ENCODE measurements at regions not wholly inside any gene's neighbourhood (a gene's known extent, or its start where the extent isn't known, plus 50 kb on each side); places are given as distances from the start of the nearest gene placed in this dataset.
A peak's percentile ranks its signal among the peaks of the same experiment; 100 is the strongest.

- H3K23ac ChIP-seq (ENCODE audit: low read depth, low read length, poor library complexity): no peak overlapping the region
- H3K36me3 ChIP-seq (replicated peaks in 1 of 2; ENCODE audit: control insufficient read depth in 2 of 2, insufficient read depth in 2 of 2, low read length in 2 of 2): no peaks in the 10 kb centered on the region
- H3K27me3 ChIP-seq (ENCODE audit: control insufficient read depth in 3 of 3, insufficient read depth in 3 of 3, low read depth in 1 of 3, low read length in 3 of 3): peaks cover 0 to 16% (median 0%) of the 10 kb centered on the region in 3 experiments
- H3K4me2 ChIP-seq (ENCODE audit: insufficient read depth, low read length, poor library complexity, severe bottlenecking): no peak overlapping the region
- no peak overlapping the region for H3K4me3 ChIP-seq (ENCODE audit: low read length in 2 of 2)
- H2BK5ac ChIP-seq (ENCODE audit: low read length): no peak overlapping the region
- H2BK12ac ChIP-seq (ENCODE audit: low read length): no peak overlapping the region
- no peaks in the 10 kb centered on the region for H3K9me3 ChIP-seq (replicated peaks in 1 of 2; ENCODE audit: control insufficient read depth in 2 of 2, insufficient read depth in 1 of 2, low read depth in 1 of 2, low read length in 2 of 2)
- no peak overlapping the region for H3K18ac ChIP-seq (ENCODE audit: low read length)
- H2AFZ ChIP-seq (ENCODE audit: low read length): no peak overlapping the region
- no peak overlapping the region for H3K27ac ChIP-seq (replicated peaks; ENCODE audit: low read length)
- no peak overlapping the region for H3K9ac ChIP-seq (ENCODE audit: low read depth, low read length, poor library complexity)
- no peak for DNase-seq (ENCODE audit: low spot score)
- no CpG with 5 or more reads among the region's 5 CpGs for WGBS, 2 donors (ENCODE audit: extremely low coverage in 2 of 2, insufficient read length in 2 of 2, insufficient replicate concordance in 1 of 2)
- H2BK15ac ChIP-seq (ENCODE audit: low read length): no peak overlapping the region
- H4K91ac ChIP-seq (ENCODE audit: low read depth, low read length, poor library complexity): no peak overlapping the region
- no peak overlapping the region for H3K4ac ChIP-seq (ENCODE audit: low read length)
- no peak overlapping the region for H2AK5ac ChIP-seq (ENCODE audit: low read depth, low read length)
- no peak overlapping the region for H2BK120ac ChIP-seq (ENCODE audit: low read depth, low read length)
- no peak overlapping the region for H4K8ac ChIP-seq (ENCODE audit: low read depth, low read length)
- no peaks in the 10 kb centered on the region for H3K79me1 ChIP-seq (ENCODE audit: low read depth, low read length)
- H3K4me1 ChIP-seq (ENCODE audit: control insufficient read depth in 2 of 2, insufficient read depth in 1 of 2, low read depth in 1 of 2, low read length in 2 of 2): peaks cover 0 to 5% of the 10 kb centered on the region in 2 donors
- H3K14ac ChIP-seq (ENCODE audit: low read length): no peak overlapping the region
Observed at GRCh38 chr7:36076074-36076473, 77.0 kb upstream of the EEPD1 start.

- WGBS, 2 donors (ENCODE audit: extremely low coverage in 2 of 2, insufficient read length in 2 of 2, insufficient replicate concordance in 1 of 2): no CpG with 5 or more reads among the region's 13 CpGs
- no peak overlapping the region for H3K27ac ChIP-seq (replicated peaks; ENCODE audit: low read length)
- H3K4me1 ChIP-seq (ENCODE audit: control insufficient read depth in 2 of 2, insufficient read depth in 1 of 2, low read depth in 1 of 2, low read length in 2 of 2): peaks cover 0 to 10% of the 10 kb centered on the region in 2 donors
- no peaks in the 10 kb centered on the region for H3K79me1 ChIP-seq (ENCODE audit: low read depth, low read length)
- H3K9ac ChIP-seq (ENCODE audit: low read depth, low read length, poor library complexity): no peak overlapping the region
- H3K14ac ChIP-seq (ENCODE audit: low read length): no peak overlapping the region
- H3K18ac ChIP-seq (ENCODE audit: low read length): no peak overlapping the region
- H2BK12ac ChIP-seq (ENCODE audit: low read length): no peak overlapping the region
- no peak overlapping the region for H2AFZ ChIP-seq (ENCODE audit: low read length)
- DNase-seq (ENCODE audit: low spot score): no peak
- no peak overlapping the region for H2BK5ac ChIP-seq (ENCODE audit: low read length)
- H4K8ac ChIP-seq (ENCODE audit: low read depth, low read length): no peak overlapping the region
- H3K36me3 ChIP-seq (replicated peaks in 1 of 2; ENCODE audit: control insufficient read depth in 2 of 2, insufficient read depth in 2 of 2, low read length in 2 of 2): no peaks in the 10 kb centered on the region
- no peak overlapping the region for H3K4me3 ChIP-seq (ENCODE audit: low read length in 2 of 2)
- no peak overlapping the region for H4K91ac ChIP-seq (ENCODE audit: low read depth, low read length, poor library complexity)
- H2AK5ac ChIP-seq (ENCODE audit: low read depth, low read length): peak overlapping the region; percentile 20
- H3K4ac ChIP-seq (ENCODE audit: low read length): no peak overlapping the region
- H2BK120ac ChIP-seq (ENCODE audit: low read depth, low read length): no peak overlapping the region
- H3K4me2 ChIP-seq (ENCODE audit: insufficient read depth, low read length, poor library complexity, severe bottlenecking): no peak overlapping the region
- H2BK15ac ChIP-seq (ENCODE audit: low read length): no peak overlapping the region
- peaks cover 0 to 3% (median 0%) of the 10 kb centered on the region in 3 experiments for H3K27me3 ChIP-seq (ENCODE audit: control insufficient read depth in 3 of 3, insufficient read depth in 3 of 3, low read depth in 1 of 3, low read length in 3 of 3)
- no peak overlapping the region for H3K23ac ChIP-seq (ENCODE audit: low read depth, low read length, poor library complexity)
- no peaks in the 10 kb centered on the region for H3K9me3 ChIP-seq (replicated peaks in 1 of 2; ENCODE audit: control insufficient read depth in 2 of 2, insufficient read depth in 1 of 2, low read depth in 1 of 2, low read length in 2 of 2)
Observed at GRCh38 chr7:36078816-36079360, 74.2 kb upstream of the EEPD1 start.

GRCh38 chr7:36079446-36080025, 73.5 kb upstream of the EEPD1 start:
- Histone ChIP-seq H4K8ac (ENCODE audit: low read depth, low read length) (no peak overlapping the region), H3K4ac (ENCODE audit: low read length) (no peak overlapping the region), H3K9ac (ENCODE audit: low read depth, low read length, poor library complexity) (no peak overlapping the region), H3K4me3 (ENCODE audit: low read length in 2 of 2) (no peak overlapping the region), H3K14ac (ENCODE audit: low read length) (no peak overlapping the region), H2BK12ac (ENCODE audit: low read length) (no peak overlapping the region), H3K27ac (replicated peaks; ENCODE audit: low read length) (no peak overlapping the region), H3K36me3 (replicated peaks in 1 of 2; ENCODE audit: control insufficient read depth in 2 of 2, insufficient read depth in 2 of 2, low read length in 2 of 2) (no peaks in the 10 kb centered on the region), H2BK15ac (ENCODE audit: low read length) (no peak overlapping the region), H3K23ac (ENCODE audit: low read depth, low read length, poor library complexity) (no peak overlapping the region), H3K9me3 (replicated peaks in 1 of 2; ENCODE audit: control insufficient read depth in 2 of 2, insufficient read depth in 1 of 2, low read depth in 1 of 2, low read length in 2 of 2) (no peaks in the 10 kb centered on the region), H2AFZ (ENCODE audit: low read length) (no peak overlapping the region), H2AK5ac (ENCODE audit: low read depth, low read length) (no peak overlapping the region), H2BK5ac (ENCODE audit: low read length) (no peak overlapping the region), H3K4me1 (ENCODE audit: control insufficient read depth in 2 of 2, insufficient read depth in 1 of 2, low read depth in 1 of 2, low read length in 2 of 2) (peaks cover 0 to 8% of the 10 kb centered on the region in 2 donors), H3K79me1 (ENCODE audit: low read depth, low read length) (no peaks in the 10 kb centered on the region), H3K4me2 (ENCODE audit: insufficient read depth, low read length, poor library complexity, severe bottlenecking) (no peak overlapping the region), H2BK120ac (ENCODE audit: low read depth, low read length) (no peak overlapping the region), H3K18ac (ENCODE audit: low read length) (peak overlapping the region; percentile 18), H4K91ac (ENCODE audit: low read depth, low read length, poor library complexity) (no peak overlapping the region), H3K27me3 (ENCODE audit: control insufficient read depth in 3 of 3, insufficient read depth in 3 of 3, low read depth in 1 of 3, low read length in 3 of 3) (peaks cover 0 to 3% (median 0%) of the 10 kb centered on the region in 3 experiments)
- WGBS, 2 donors (ENCODE audit: extremely low coverage in 2 of 2, insufficient read length in 2 of 2, insufficient replicate concordance in 1 of 2): no CpG with 5 or more reads among the region's 5 CpGs
- DNase-seq (ENCODE audit: low spot score): no peak

GRCh38 chr7:36080843-36081242, 72.2 kb upstream of the EEPD1 start:
- Histone ChIP-seq H3K79me1 (ENCODE audit: low read depth, low read length) (no peaks in the 10 kb centered on the region), H3K23ac (ENCODE audit: low read depth, low read length, poor library complexity) (no peak overlapping the region), H3K9me3 (replicated peaks in 1 of 2; ENCODE audit: control insufficient read depth in 2 of 2, insufficient read depth in 1 of 2, low read depth in 1 of 2, low read length in 2 of 2) (no peaks in the 10 kb centered on the region), H2AK5ac (ENCODE audit: low read depth, low read length) (no peak overlapping the region), H3K27me3 (ENCODE audit: control insufficient read depth in 3 of 3, insufficient read depth in 3 of 3, low read depth in 1 of 3, low read length in 3 of 3) (peaks cover 0 to 3% (median 0%) of the 10 kb centered on the region in 3 experiments), H3K14ac (ENCODE audit: low read length) (no peak overlapping the region), H2BK5ac (ENCODE audit: low read length) (no peak overlapping the region), H3K36me3 (replicated peaks in 1 of 2; ENCODE audit: control insufficient read depth in 2 of 2, insufficient read depth in 2 of 2, low read length in 2 of 2) (no peaks in the 10 kb centered on the region), H2BK12ac (ENCODE audit: low read length) (no peak overlapping the region), H4K91ac (ENCODE audit: low read depth, low read length, poor library complexity) (no peak overlapping the region), H3K4me1 (ENCODE audit: control insufficient read depth in 2 of 2, insufficient read depth in 1 of 2, low read depth in 1 of 2, low read length in 2 of 2) (peaks cover 0 to 5% of the 10 kb centered on the region in 2 donors), H2AFZ (ENCODE audit: low read length) (no peak overlapping the region), H4K8ac (ENCODE audit: low read depth, low read length) (no peak overlapping the region), H3K4ac (ENCODE audit: low read length) (no peak overlapping the region), H2BK120ac (ENCODE audit: low read depth, low read length) (no peak overlapping the region), H3K18ac (ENCODE audit: low read length) (no peak overlapping the region), H2BK15ac (ENCODE audit: low read length) (no peak overlapping the region), H3K4me3 (ENCODE audit: low read length in 2 of 2) (no peak overlapping the region), H3K9ac (ENCODE audit: low read depth, low read length, poor library complexity) (no peak overlapping the region), H3K4me2 (ENCODE audit: insufficient read depth, low read length, poor library complexity, severe bottlenecking) (no peak overlapping the region), H3K27ac (replicated peaks; ENCODE audit: low read length) (no peak overlapping the region)
- DNase-seq (ENCODE audit: low spot score): no peak
- no CpG with 5 or more reads among the region's 5 CpGs for WGBS, 2 donors (ENCODE audit: extremely low coverage in 2 of 2, insufficient read length in 2 of 2, insufficient replicate concordance in 1 of 2)
